HG03575 (cell line): ENCODE measurements at regions not wholly inside any gene's neighbourhood (a gene's known extent, or its start where the extent isn't known, plus 50 kb on each side); places are given as distances from the start of the nearest gene placed in this dataset.
"Not testable (repeated sequence)": the region's sequence is repeated elsewhere in the genome, so short reads cannot be mapped to it uniquely, and the experiment has no call there.

ENCODE experiments used
- ATAC-seq: cut with Tn5 transposase; IDR thresholded peaks from one replicate; pipeline ENCODE4 v1.9.1; 2021; ENCODE audit not compliant: unreplicated experiment, insufficient number of reproducible peaks, low FRiP score; ENCODE audit errors: extremely low read depth

DNA sequence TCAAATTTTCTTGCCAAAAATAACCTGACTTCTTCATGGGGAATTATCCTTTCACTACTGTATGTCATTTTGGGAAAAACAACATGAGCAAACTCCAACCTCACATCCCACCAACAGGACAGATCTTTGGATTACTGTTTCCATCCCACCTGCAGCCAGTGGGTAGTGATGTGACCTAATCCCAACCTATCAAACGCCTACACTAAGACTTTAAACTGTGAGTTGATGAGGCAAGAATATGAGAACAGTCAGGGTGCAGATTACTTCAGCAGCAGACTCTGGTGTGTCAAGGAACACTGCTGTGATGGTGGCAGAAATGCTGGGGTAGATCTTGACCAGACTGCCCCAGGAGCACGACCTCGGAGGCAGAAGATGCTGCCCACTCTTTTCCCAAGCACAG lies 293.2 kb downstream of the DUSP6 start:
- no peak for ATAC-seq

DNA sequence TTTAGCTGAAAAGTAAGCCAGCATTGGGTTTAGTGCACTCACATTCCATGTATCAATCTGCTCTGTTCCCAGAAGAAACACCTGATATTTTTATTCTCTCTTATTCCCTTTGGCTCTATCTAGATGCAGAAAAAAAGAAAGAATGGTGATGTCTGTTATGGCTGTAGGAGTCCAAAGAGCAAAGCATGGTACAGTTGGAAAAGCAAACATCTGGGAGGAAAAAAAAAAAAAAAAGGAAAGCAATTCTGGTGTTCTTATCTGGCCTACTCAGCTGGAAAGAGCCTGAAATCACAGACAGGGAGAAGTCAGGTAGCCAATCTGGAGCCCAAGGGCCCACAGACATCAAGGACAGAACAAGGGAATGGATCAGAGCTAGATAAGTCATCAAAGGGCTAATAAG lies 293.9 kb downstream of the DUSP6 start:
- ATAC-seq, result no peak

DNA sequence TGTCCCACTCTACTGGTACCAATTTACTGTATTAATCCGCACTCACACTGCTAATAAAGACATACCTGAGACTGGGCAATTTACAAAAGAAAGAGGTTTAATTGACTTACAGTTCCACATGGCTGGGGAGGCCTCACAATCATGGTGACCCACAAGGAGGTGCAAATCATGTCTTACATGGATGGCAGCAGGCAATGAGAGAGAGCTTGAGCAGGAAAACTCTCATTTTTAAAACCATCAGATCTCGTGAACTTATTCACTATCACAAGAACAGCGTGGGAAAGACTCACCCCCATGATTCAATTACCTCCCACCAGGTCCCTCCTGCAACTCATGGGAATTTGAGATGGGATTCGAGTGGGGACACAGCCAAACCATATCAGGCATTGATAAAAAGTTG lies 298.5 kb downstream of the DUSP6 start:
- not testable (repeated sequence) for ATAC-seq

DNA sequence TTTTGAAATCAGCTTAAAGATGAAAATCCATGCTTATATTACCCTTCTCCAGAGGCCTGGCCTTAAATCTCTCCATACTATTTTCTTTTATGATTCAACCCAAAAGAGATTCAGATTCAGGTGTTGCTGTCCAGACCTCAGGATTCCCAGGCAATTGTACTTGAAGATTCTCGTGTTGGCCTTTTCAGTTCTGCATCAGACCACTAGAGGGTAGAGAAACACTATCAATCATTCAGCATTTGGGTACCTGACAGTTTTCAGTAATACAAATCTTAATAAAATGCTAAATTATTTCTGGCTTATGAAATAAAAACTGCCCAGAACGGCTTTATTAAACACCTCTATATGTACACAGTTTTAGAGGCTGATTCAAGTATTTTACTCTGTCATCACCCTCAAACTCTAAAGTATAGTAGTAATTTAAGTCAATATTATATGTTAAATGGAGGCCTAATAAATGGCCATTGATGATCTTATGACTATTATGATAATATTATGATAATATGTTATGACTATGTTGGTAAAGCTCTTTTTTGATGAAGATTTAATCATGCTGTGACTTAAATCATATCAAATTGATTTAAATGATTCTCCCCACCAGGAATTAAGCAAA lies 301.1 kb downstream of the DUSP6 start:
- no peak for ATAC-seq

DNA sequence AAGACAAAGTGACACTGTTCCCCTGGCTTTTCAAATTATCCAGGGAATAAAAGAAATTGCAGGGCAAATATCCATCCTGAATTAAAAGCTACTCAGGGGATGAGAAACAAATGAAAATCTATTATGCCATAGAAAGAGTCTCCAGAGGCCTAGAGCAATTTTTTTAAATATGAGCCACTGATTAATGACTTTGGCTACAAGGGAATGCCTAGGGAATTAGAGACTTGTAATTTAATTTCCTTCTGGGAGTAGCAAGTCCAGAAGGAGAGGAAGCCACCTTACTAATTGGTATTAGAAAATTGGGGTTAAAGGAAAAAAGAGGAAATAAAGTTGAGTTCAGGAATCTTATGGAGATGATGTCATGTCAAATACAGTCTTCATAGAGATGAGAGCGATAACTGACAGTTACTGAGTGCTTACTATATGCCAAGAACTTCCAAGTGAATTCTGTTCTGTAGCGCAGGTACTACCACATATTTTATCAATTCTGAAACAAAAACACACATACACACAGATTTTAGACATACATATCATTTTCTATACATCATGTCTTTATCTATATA lies 304.4 kb downstream of the DUSP6 start:
- no peak for ATAC-seq

DNA sequence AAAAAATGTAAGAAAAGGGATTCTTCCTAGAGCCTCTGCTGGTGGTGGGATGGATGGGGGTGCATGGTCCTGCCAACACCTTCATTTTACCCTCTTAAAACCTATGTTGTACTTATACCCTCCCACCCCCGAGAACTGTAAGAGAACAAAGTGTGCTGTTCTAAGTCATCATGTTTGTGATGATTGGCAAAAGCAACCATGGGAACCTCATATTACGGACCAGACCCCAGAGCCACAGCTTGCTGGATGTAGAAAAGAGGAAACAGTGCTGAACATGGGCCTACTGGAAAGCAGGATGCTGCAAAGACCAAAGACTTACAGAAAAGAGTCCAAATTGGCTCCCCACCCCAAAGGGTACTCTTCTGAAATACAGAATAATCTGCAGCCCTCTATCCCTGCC lies 311.2 kb downstream of the DUSP6 start:
- no peak for ATAC-seq

DNA sequence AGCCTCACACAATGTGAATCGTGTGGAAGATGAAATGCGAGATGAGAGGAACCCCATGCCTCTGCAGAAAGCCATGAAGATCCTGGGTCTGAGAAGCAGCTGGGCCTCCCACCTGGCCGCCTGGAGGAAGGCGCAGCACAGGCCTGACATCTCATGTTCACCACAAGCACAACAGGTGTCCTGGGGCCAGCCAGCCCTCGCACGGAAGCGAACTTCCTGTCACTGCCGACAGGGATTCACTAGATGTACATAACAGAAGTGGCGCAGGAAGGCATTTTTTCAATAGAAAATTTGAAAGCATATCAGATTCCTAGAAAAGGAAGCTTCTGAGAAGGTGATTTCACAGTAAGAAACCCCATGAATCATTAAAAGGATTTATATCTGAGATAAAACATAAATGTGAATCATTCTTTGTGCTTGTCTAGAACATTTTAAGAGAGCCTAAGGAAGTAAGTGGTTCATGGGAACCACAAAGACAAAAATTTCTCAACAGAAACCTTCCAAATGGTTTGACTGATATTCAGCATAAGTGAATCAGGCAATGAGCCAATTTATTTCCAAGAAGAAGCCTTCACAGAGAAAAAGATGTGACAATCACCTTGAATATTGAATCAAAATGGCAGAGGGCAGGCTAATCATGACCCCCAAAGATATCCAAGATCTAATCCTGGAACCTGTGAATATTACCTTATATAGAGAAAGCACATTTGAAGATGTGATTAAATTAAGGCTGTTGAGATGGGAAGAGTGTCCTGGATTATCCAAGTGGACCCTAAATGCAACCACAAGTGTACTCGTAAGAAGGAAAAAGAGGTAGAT lies 311.9 kb downstream of the DUSP6 start:
- ATAC-seq, result peak; percentile 99

DNA sequence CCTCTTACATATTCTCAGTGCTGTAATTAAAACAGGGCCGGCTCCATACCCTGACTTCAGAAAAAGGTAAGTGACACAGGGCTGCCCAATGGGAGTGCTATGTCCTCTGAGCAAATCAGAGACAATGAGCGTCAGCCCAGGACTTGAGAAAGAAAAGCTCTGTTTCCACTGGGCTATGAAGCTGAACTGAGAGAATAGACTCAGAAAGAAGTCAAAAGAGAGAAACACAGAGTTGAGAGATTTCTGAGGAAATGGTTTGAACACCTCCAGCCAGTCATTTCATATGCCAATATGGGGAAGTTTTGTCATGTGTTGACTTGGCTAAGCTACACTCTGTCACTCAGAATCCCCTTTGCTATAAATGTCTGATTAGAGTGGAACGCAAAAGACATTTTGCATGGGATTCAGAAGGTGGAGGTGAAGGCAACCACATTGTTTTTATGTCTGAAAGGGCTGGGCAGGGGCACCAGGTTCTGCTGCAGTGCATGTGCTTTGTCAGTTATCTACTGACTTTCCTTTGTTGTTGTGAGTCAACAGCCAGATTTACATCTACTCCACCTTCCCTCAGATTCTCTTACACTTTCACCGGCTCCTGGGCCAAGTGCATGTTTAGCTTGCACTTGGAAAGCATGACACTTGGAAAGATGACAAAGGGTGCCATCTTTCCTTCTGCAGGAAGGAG lies 313.3 kb downstream of the DUSP6 start:
- ATAC-seq, result no peak

DNA sequence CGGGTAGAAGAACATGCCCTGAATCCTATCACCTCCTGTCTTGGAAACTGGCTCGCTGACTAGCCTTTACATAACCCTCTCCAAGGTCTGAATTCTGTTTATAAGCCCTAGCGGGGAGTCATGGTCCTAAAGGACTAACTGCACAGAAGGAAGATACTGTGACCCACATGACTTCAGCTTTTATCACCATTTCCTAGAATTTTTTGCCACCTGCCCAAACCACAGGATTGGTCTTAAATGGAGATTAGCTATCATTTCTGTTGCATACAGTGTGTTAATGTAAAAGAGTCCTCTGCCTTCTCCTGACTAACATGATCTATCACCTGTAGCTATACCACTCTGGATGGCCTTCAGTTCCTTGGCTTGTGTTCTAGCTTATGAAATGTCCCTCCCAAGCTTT lies 319.2 kb downstream of the DUSP6 start:
- no peak for ATAC-seq

DNA sequence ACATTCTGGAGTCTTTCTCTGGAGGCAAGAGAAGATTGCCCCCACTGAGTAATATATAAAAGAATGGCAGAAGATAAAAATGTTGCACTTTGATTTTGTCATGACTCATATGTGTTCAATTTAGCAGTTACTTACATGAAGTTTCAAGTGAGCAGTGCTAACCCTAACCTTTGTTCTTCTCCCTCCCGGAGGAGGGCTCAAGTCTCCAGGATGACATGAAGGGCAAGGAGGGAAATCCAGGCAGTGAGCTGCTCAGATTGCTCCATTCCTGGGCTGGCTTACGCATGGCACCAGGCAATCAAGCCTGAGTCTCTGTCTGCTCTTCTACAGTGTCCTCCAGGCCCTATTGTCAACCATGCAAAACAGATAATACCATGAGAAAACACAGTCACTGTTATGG lies 322.3 kb downstream of the DUSP6 start:
- no peak for ATAC-seq

DNA sequence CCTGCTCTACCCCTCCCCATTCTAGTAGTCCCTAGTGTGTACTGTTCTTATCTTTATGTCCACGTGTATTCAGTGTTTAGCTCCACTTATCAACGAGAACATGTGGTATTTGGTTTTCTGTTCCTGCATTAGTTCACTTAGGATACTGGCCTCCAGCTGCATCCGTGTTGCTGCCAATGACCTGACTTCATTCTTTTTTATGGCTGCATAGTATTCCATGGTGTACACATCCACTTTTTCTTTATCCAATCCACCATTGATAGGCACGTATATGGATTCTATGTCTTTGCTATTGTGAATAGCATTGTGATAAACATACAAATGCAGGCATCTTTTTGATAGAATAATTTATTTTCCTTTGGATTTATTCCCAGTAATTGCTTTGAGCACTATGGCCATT lies 327.7 kb downstream of the DUSP6 start:
- no peak for ATAC-seq

DNA sequence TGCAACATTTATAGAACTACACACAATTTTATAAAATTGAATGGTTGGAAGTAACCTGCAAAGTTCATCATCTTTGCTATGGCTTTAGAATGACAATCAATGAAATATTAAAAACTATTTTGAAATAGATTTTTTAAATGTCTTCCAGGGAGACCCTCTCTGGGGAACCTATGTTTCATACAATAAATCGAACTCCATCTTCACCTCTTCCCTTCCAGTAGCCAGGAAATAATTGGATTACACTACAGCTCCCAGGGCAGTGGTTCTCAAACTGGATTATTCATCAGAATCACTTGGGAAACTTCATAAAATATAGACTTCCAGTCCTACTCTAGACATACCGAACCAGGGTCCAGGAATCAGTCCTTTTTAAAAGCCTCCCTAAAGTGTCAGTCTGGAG lies 328.4 kb downstream of the DUSP6 start:
- no peak for ATAC-seq

DNA sequence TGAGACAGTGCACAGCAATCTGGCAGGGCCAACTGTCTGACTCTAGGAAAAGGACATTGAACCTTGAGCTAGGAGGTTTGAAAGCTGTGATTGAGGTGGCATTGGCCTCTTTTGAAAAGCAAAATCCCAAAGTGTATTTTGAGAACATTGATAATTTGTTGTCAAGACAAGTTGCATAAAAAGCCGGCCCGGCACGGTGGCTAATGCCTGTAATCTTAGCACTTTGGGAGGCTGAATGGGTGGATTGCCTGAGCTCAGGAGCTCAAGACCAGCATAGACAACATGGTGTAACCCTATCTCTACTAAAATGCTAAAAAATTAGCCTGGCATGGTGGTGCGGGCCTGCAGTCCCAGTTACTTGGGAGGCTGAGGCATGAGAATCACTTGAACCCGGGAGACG lies 331.6 kb downstream of the DUSP6 start:
- no peak for ATAC-seq

DNA sequence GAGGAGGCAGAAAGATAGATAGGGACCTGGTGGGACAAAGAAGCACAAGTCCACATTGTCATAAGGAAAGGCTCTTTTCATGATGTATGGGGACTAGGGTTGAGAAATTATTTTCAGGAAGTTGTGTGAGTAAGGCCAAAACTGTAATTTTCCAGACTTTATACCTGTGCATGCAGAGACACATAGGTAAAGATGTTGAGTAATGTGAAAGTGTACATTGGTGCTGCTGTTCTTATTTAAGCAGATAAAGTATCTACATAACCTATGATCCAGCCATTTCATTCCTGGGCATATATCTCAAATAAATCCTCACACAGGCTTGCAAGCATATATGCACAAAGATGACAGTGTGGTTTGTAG lies 332.2 kb downstream of the DUSP6 start:
- no peak for ATAC-seq

DNA sequence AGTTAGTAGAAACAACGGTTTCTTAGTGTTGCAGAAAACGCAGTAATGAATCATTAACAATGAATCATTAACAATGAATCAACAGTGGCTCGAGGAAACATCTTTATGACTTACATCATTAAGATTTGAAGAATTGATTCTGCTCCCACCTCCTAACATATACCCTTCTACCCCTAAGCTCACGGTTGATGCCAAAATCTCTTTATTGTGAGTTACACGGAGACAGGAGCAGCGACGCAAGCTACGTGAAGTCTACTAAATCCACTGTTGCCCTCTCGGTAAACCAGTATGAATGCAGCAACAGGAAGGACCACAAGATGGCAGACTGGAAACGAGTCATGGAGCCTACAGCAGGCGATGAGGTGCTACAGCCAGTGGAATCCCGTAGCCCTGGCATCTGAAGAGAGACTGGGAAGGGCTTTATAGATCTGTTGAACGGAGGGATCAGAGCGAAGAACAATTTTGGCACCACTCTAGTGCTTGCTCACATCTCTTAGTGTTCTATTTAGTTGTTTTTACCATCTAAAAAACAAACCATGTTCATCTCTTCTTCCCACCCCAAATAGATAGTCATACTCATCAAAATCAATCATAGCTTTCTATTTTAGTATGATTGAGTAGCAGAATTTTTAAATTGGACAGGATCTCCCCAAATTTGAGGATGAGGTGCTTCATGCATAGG lies 332.7 kb downstream of the DUSP6 start:
- ATAC-seq, result peak; percentile 95

DNA sequence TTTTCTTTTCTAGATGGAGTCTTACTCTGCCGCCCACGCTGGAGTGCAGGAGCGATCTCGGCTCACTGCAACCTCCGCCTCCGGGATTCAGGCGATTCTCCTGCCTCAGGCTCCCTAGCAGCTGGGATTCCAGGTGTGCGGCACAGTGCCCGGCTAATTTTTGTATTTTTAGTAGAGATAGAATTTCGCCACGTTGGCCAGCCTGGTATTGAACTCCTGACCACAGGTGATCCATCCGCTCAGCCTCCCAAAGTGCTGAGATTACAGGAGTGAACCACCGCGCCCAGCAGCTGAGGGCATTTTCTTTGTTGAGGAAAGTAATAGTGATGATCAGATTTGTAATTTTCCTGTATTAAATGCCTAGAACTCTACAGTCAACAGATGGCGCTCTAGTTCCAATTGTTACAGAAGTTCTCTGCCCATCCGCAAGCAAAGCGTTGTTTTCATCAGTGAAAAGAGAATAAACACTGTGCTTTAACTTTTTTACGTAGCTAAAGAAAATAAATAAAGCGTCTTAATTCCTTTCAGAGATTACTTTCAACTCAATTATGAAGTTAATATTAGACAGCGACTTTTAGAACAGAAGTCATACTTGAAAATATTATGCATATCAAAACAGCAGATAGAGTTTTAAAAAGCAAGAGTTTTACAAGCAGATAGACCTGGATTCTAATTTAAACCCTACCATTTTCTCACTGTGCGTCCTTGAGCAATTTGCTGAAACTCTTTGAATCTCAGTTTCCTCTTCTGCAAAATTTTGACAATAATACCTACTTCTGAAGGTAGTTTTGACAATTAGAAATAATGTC lies 335.1 kb downstream of the DUSP6 start:
- no peak for ATAC-seq

DNA sequence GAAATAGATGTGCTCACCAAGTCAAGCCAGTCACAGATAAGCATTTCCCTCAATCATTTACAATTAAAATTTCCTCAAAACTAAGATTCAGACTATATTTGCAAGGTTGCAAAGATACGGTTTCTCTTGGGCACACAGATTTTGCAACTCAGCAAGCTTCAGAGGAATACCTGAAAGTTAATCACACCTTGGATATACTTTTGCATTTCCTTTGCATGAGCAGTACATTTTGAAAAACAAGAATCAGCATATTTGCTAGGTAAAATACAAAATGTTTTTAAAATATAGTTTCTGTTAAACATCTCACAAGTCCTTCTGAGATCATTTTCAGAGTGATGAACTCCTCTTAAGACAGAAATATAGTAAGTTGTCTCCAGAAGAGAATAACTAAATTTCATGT lies 336.9 kb downstream of the DUSP6 start:
- no peak for ATAC-seq

DNA sequence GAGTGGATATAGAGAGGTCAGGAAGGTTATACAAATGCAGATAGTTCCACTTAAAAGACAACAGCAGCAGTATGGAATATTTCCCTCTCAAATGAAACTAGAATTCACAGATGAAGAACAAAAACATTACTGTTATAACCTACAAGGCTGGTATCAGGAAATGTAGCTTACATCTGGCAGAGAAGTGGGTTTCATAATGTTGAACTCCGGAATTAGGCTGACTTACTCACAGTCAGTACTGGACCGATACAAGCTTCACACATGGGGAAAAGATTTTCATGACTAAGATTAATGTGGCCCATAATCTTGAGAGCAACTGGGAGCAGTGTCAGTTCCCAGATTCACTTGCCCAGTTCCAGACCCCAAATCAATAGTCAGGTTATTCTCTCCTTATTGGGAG lies 353.9 kb downstream of the DUSP6 start:
- ATAC-seq, result no peak
